ENCODE measurements at regions not wholly inside any gene's neighbourhood (a gene's known extent, or its start where the extent isn't known, plus 50 kb on each side); places are given as distances from the start of the nearest gene placed in this dataset.

GRCh38 chr16:66219491-66219890, 147.0 kb upstream of the CDH5 start:
- TF ChIP-seq GATA3 (IDR thresholded peaks at IDR 0.05; ENCODE audit: low read depth, low read length) (no peak), GATA2 (IDR thresholded peaks at IDR 0.05; ENCODE audit: low read depth, low read length) (no peak)
